ENCODE measurements at regions not wholly inside any gene's neighbourhood (a gene's known extent, or its start where the extent isn't known, plus 50 kb on each side); places are given as distances from the start of the nearest gene placed in this dataset.

GRCh38 chr2:125033871-125034270 lies 1008.8 kb downstream of the CNTNAP5 start:
- Histone ChIP-seq H3K4me1 (ENCODE audit: insufficient read depth, low read length) (no peaks in the 10 kb centered on the region), H3K27ac (ENCODE audit: extremely low read length, insufficient read depth, low read length) (no peak overlapping the region), H4K20me1 (ENCODE audit: insufficient read depth, low read length) (no peaks in the 10 kb centered on the region), H3K9me3 (ENCODE audit: low read length) (peaks cover 72% of the 10 kb centered on the region), H3K79me2 (ENCODE audit: insufficient read depth, low read length) (no peaks in the 10 kb centered on the region), H2AFZ (ENCODE audit: low read length) (no peak overlapping the region), H3K9ac (ENCODE audit: insufficient read depth, low read depth, low read length) (no peak overlapping the region), H3K4me3 (replicated peaks in 1 of 3; ENCODE audit: insufficient read depth in 1 of 3, low read depth in 2 of 3, low read length in 3 of 3) (no peak overlapping the region), H3K36me3 (replicated peaks in 1 of 2; ENCODE audit: control insufficient read depth in 1 of 2, insufficient read depth in 2 of 2, low read length in 2 of 2) (no peaks in the 10 kb centered on the region), H3K4me2 (ENCODE audit: low read depth, low read length) (no peak overlapping the region), H3K27me3 (ENCODE audit: control insufficient read depth in 1 of 2, insufficient read depth in 2 of 2, low read length in 2 of 2) (no peaks in the 10 kb centered on the region)
- DNase-seq (ENCODE audit: low spot score) (no peak), ATAC-seq (no peak), FAIRE-seq (no peak)
- in situ Hi-C loops (cut with HindIII; ENCODE audit: extremely low pct_ligation_motif_present, low pct_unique_long_range_greater_than_20kb): no loop called here
- ChIA-PET CTCF (ENCODE audit: low intra/inter-chr PET ratio, low total read pairs) (no interaction called here), POLR2A (no interaction called here)
- no TSS peak for BruUV-seq (replicated peaks)
- intact Hi-C loops (cut with micrococcal nuclease; ENCODE audit: unreplicated experiment): no loop called here
- 0% methylated on average over 1 of the region's 1 CpG for WGBS (ENCODE audit: low lambda C conversion rate)
- peak; percentile 98 for TF ChIP-seq MNT (IDR thresholded peaks at IDR 0.05)
- no peak for TF ChIP-seq ZNF367 (CRISPR knock-in tag; IDR thresholded peaks at IDR 0.05; ENCODE audit: borderline replicate concordance)

DNA sequence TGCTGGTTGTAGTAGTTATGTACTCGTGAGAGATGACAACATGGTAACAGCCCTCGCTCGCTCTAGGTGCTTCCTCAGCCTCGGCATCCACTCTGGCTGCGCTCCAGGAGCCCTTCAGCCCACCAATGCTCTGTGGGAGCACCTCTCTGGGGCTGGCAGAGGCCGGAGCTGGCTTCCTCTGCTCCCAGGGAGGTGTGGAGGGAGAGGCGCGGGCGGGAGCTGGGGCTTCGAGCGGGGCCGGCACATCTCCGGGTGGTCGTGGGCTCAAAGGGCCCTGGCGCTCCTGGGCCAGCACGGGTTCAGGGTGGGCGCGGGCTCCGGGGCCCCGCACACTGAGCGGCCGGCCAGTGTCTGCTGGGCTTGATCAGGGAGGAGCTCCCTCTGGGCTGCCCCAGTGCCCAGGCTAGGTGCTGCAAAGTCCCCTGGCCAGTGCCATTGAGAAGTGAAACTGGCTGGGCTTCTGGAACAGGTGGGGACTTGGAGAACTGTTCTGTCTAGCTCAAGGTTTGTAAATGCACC lies 1012.1 kb downstream of the CNTNAP5 start:
- Histone ChIP-seq H4K20me1 (ENCODE audit: insufficient read depth, low read length) (no peaks in the 10 kb centered on the region), H3K27ac (ENCODE audit: extremely low read length, insufficient read depth, low read length) (no peak overlapping the region), H3K79me2 (ENCODE audit: insufficient read depth, low read length) (no peaks in the 10 kb centered on the region), H3K27me3 (ENCODE audit: control insufficient read depth in 1 of 2, insufficient read depth in 2 of 2, low read length in 2 of 2) (no peaks in the 10 kb centered on the region), H3K9ac (ENCODE audit: insufficient read depth, low read depth, low read length) (no peak overlapping the region), H3K4me3 (replicated peaks in 1 of 3; ENCODE audit: insufficient read depth in 1 of 3, low read depth in 2 of 3, low read length in 3 of 3) (no peak overlapping the region), H3K9me3 (ENCODE audit: low read length) (peaks cover 85% of the 10 kb centered on the region), H3K36me3 (replicated peaks in 1 of 2; ENCODE audit: control insufficient read depth in 1 of 2, insufficient read depth in 2 of 2, low read length in 2 of 2) (no peaks in the 10 kb centered on the region), H3K4me2 (ENCODE audit: low read depth, low read length) (no peak overlapping the region), H2AFZ (ENCODE audit: low read length) (no peak overlapping the region), H3K4me1 (ENCODE audit: insufficient read depth, low read length) (no peaks in the 10 kb centered on the region)
- intact Hi-C loops (cut with micrococcal nuclease; ENCODE audit: unreplicated experiment) (no loop called here), in situ Hi-C loops (cut with HindIII; ENCODE audit: extremely low pct_ligation_motif_present, low pct_unique_long_range_greater_than_20kb) (no loop called here)
- no TSS peak for BruUV-seq (replicated peaks)
- TF ChIP-seq NFIC (IDR thresholded peaks at IDR 0.05; ENCODE audit: low read length) (no peak), RARG (CRISPR knock-in tag; IDR thresholded peaks at IDR 0.05; ENCODE audit: low read depth) (no peak), RARA (CRISPR knock-in tag; IDR thresholded peaks at IDR 0.05) (no peak), MAZ (IDR thresholded peaks at IDR 0.05; ENCODE audit: borderline replicate concordance, low read depth, low read length) (no peak), MAZ (CRISPR knock-in tag; IDR thresholded peaks at IDR 0.05; ENCODE audit: low read depth) (no peak), MYPOP (CRISPR knock-in tag; IDR thresholded peaks at IDR 0.05) (no peak)
- TF ChIP-seq, protein P1, sequence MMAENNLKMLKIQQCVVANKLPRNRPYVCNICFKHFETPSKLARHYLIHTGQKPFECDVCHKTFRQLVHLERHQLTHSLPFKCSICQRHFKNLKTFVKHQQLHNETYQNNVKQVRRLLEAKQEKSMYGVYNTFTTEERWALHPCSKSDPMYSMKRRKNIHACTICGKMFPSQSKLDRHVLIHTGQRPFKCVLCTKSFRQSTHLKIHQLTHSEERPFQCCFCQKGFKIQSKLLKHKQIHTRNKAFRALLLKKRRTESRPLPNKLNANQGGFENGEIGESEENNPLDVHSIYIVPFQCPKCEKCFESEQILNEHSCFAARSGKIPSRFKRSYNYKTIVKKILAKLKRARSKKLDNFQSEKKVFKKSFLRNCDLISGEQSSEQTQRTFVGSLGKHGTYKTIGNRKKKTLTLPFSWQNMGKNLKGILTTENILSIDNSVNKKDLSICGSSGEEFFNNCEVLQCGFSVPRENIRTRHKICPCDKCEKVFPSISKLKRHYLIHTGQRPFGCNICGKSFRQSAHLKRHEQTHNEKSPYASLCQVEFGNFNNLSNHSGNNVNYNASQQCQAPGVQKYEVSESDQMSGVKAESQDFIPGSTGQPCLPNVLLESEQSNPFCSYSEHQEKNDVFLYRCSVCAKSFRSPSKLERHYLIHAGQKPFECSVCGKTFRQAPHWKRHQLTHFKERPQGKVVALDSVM (CRISPR knock-in tag; IDR thresholded peaks at IDR 0.05): no peak
- DNase-seq (ENCODE audit: low spot score): no peak
- FAIRE-seq: no peak
- 64% methylated on average over 19 of the region's 22 CpGs for WGBS (ENCODE audit: low lambda C conversion rate)
- ATAC-seq: no peak
- POLR2A ChIA-PET: no interaction called here
- CTCF ChIA-PET (ENCODE audit: low intra/inter-chr PET ratio, low total read pairs): no interaction called here

All from HepG2 (cell line).